ENCODE measurements at regions not wholly inside any gene's neighbourhood (a gene's known extent, or its start where the extent isn't known, plus 50 kb on each side); places are given as distances from the start of the nearest gene placed in this dataset.

DNA sequence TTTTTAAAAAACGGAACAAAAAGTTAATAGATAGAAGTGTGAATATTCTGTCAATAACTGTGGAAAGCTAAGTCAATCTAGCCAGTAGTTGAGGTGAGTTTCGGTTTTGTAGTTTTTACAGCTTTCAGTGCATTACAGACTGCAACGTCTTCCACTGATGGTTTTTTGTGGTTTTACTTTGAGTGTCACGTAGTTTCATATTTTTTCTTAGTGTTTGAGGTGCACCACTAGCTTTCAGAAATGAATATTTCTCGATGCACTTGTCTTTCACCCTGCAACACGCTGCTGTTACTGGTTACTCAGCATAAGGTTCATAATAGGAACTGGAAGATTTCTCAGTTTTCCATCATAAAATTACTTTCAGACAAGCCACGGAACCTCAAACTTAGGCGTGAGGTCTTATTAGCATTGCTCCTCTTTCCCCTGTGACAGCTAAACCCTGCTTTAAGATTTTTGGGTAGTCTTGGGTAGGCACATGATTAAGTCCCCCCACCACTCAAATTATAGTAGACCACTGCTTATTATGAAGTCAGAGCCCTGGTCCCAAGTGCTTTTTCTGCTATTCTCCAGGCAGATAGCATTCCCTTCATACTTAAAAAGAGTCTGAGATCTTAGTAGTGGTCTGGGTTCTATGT, 1412.7 kb downstream of the KCNT2 start:
- Histone ChIP-seq H3K9me3 (no peaks in the 10 kb centered on the region), H3K4me1 (no peaks in the 10 kb centered on the region), H3K27me3 (no peaks in the 10 kb centered on the region), H3K27ac (no peak overlapping the region), H3K36me3 (no peaks in the 10 kb centered on the region), H3K4me3 (no peak overlapping the region)
- WGBS: 57% methylated on average over 8 of the region's 8 CpGs
- DNase-seq (ENCODE audit: low spot score in 2 of 2): no peak
- TF ChIP-seq EP300 (IDR thresholded peaks at IDR 0.05) (no peak), POLR2AphosphoS5 (IDR thresholded peaks at IDR 0.05) (no peak), POLR2A (IDR thresholded peaks at IDR 0.05) (no peak)
- TF ChIP-seq, protein P1, sequence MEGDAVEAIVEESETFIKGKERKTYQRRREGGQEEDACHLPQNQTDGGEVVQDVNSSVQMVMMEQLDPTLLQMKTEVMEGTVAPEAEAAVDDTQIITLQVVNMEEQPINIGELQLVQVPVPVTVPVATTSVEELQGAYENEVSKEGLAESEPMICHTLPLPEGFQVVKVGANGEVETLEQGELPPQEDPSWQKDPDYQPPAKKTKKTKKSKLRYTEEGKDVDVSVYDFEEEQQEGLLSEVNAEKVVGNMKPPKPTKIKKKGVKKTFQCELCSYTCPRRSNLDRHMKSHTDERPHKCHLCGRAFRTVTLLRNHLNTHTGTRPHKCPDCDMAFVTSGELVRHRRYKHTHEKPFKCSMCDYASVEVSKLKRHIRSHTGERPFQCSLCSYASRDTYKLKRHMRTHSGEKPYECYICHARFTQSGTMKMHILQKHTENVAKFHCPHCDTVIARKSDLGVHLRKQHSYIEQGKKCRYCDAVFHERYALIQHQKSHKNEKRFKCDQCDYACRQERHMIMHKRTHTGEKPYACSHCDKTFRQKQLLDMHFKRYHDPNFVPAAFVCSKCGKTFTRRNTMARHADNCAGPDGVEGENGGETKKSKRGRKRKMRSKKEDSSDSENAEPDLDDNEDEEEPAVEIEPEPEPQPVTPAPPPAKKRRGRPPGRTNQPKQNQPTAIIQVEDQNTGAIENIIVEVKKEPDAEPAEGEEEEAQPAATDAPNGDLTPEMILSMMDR (IDR thresholded peaks at IDR 0.05): no peak

DNA sequence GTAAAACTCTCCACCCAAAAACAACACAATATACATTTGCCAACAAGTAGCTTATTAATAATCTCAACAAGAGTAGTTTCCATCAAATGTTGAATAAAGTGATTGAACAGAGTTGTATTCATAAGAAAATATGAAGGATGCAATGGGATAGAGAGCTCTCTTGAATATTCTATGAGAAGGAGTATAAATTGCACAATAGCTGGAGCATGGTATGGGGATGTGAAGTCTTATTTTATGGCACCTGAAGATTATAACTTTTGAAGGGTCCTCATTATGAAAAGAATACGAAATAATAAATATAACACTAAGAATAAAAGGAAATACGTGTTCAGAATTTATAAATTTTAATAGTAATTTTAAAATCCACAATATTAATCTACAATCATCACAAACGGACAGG, 1415.1 kb downstream of the KCNT2 start:
- Histone ChIP-seq H3K9me3 (no peaks in the 10 kb centered on the region), H3K4me3 (no peak overlapping the region), H3K4me1 (no peaks in the 10 kb centered on the region), H3K27ac (no peak overlapping the region), H3K27me3 (no peaks in the 10 kb centered on the region), H3K36me3 (no peaks in the 10 kb centered on the region)
- TF ChIP-seq POLR2AphosphoS5 (IDR thresholded peaks at IDR 0.05): no peak
- TF ChIP-seq, protein P1 (IDR thresholded peaks at IDR 0.05): no peak
- no peak for TF ChIP-seq POLR2A (IDR thresholded peaks at IDR 0.05)
- no peak for TF ChIP-seq EP300 (IDR thresholded peaks at IDR 0.05)
- no peak for DNase-seq (ENCODE audit: low spot score in 2 of 2)
- 87% methylated on average over 3 of the region's 3 CpGs for WGBS

DNA sequence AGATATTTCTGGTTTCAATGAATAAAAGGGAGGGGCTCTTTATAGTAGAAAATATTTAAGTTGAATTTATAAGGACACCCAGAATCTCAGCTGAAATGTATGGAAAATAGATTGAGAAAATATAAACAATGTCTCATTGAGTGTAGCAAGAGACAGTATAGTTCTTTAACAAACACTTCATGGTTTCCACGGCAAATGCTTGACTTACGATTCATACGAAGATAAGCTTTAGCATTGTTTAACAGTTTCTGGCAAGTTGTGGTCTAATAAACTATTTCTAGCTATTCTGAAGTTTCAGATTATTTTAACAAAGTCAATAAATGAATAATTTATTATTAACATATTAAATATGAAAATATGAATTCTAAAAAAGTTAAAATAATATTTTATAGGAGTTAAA, 1419.4 kb downstream of the KCNT2 start:
- WGBS: 74% methylated on average over 3 of the region's 3 CpGs

DNA sequence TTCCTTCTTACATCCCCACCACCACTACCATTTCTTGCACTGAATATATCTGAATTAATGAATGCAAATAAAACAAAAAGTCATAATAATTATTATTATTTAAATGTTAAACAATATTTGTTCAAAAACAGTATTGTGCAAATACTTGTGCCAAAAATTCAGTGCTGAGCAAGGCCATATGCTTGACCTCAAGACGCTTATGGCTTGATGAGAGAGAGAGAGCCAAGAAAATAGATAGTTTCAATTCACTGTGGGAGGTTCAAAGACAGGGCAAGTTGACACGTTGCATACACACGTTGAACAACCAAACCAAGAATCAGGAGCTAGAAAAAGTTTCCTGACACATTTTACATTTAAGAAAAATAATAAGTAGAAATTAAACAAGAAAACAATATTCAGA, 1421.7 kb downstream of the KCNT2 start:
- no peak overlapping the region for H3K4me3 ChIP-seq
- TF ChIP-seq POLR2A (IDR thresholded peaks at IDR 0.05): no peak
- TF ChIP-seq, protein P1 (IDR thresholded peaks at IDR 0.05): no peak
- TF ChIP-seq POLR2AphosphoS5 (IDR thresholded peaks at IDR 0.05): no peak
- TF ChIP-seq EP300 (IDR thresholded peaks at IDR 0.05): no peak
- no peaks in the 10 kb centered on the region for H3K36me3 ChIP-seq
- no peaks in the 10 kb centered on the region for H3K27me3 ChIP-seq
- 47% methylated on average over 3 of the region's 3 CpGs for WGBS
- no peaks in the 10 kb centered on the region for H3K4me1 ChIP-seq
- DNase-seq (ENCODE audit: low spot score in 2 of 2): no peak
- no peak overlapping the region for H3K27ac ChIP-seq
- H3K9me3 ChIP-seq: no peaks in the 10 kb centered on the region

More for the DNA sequence above, 1419.4 kb downstream of the KCNT2 start:
- H3K9me3 ChIP-seq: no peaks in the 10 kb centered on the region
- H3K36me3 ChIP-seq: no peaks in the 10 kb centered on the region
- TF ChIP-seq, protein P1 (IDR thresholded peaks at IDR 0.05): no peak
- TF ChIP-seq EP300 (IDR thresholded peaks at IDR 0.05) (no peak), POLR2A (IDR thresholded peaks at IDR 0.05) (no peak), POLR2AphosphoS5 (IDR thresholded peaks at IDR 0.05) (no peak)
- H3K27me3 ChIP-seq: no peaks in the 10 kb centered on the region
- H3K4me1 ChIP-seq: no peaks in the 10 kb centered on the region
- no peak for DNase-seq (ENCODE audit: low spot score in 2 of 2)
- no peak overlapping the region for H3K4me3 ChIP-seq
- no peak overlapping the region for H3K27ac ChIP-seq

DNA sequence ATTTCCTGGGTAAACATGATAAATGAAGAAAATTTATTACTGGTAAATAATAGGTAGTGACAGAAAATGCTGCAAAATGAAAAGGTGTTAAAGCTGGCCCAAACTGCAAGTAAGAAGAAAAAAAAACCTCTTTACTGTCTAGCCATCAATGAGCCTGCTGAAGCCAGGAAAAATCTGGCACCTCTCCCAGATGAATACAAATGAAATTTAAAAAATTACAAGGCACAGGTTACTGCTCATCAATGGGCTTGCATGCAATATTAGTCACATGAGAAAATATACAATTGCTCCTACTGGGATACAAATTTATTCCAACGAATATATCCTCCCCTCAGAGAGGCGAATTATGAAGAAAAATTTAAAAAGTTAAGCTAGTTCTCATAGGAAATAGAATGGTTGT, 1422.5 kb downstream of the KCNT2 start:
- 63% methylated on average over 2 of the region's 2 CpGs for WGBS
- Histone ChIP-seq H3K9me3 (no peaks in the 10 kb centered on the region), H3K4me3 (no peak overlapping the region), H3K4me1 (no peaks in the 10 kb centered on the region), H3K27ac (no peak overlapping the region), H3K27me3 (no peaks in the 10 kb centered on the region), H3K36me3 (no peaks in the 10 kb centered on the region)
- TF ChIP-seq EP300 (IDR thresholded peaks at IDR 0.05): no peak
- no peak for TF ChIP-seq POLR2A (IDR thresholded peaks at IDR 0.05)
- no peak for TF ChIP-seq POLR2AphosphoS5 (IDR thresholded peaks at IDR 0.05)
- TF ChIP-seq, protein P1 (IDR thresholded peaks at IDR 0.05): no peak
- DNase-seq (ENCODE audit: low spot score in 2 of 2): no peak
